Colonic mucosa (tissue), 4 donors: ENCODE measurements at regions not wholly inside any gene's neighbourhood (a gene's known extent, or its start where the extent isn't known, plus 50 kb on each side); places are given as distances from the start of the nearest gene placed in this dataset.
"Not testable (repeated sequence)": the region's sequence is repeated elsewhere in the genome, so short reads cannot be mapped to it uniquely, and the experiment has no call there.

ENCODE experiments used
- DNase-seq: peaks from one replicate; pipeline ENCODE4 v3.0.0-alpha.2; 2020
- H3K27ac ChIP-seq: fragments of 200-600 bp; one replicate; pipeline ENCODE4 v1.8.0; 2021
- H3K27me3 ChIP-seq: fragments of 200-600 bp; one replicate; pipeline ENCODE4 v1.8.0; 2021
- H3K36me3 ChIP-seq: fragments of 200-600 bp; one replicate; pipeline ENCODE4 v1.8.0; 2021
- H3K4me1 ChIP-seq: fragments of 200-600 bp; one replicate; pipeline ENCODE4 v1.8.0; 2021; ENCODE audit warnings: mild to moderate bottlenecking
- H3K4me3 ChIP-seq: fragments of 200-600 bp; one replicate; pipeline ENCODE4 v1.8.0; 2021
- H3K9ac ChIP-seq, 2 donors: one replicate each; pipeline ENCODE4 v1.7.0; 2013; ENCODE audit warnings: control low read depth in 2 of 2, low read depth in 2 of 2, low read length in 2 of 2
- H3K9me3 ChIP-seq: fragments of 200-600 bp; one replicate; pipeline ENCODE4 v1.8.0; 2021
- CTCF ChIP-seq: fragments of 200-600 bp; IDR thresholded peaks from one replicate; pipeline ENCODE4 v1.8.0; 2022; ENCODE audit warnings: antibody characterized with exemption, mild to moderate bottlenecking
- intact Hi-C: fragments of 100-400 bp; cut with DNase I; formaldehyde crosslinking; loops from one replicate; pipeline ENCODE4 v1.14.1; 2022
- donor health status: healthy.
- donor health status: DM: no; HTN: no; CAD: no.
- donor health status: DM: no; HTN: no; CAD: no.

- no peaks in the 10 kb centered on the region for H3K27me3 ChIP-seq
- no peaks in the 10 kb centered on the region for H3K36me3 ChIP-seq
- intact Hi-C loops: no loop called here
- no peak for DNase-seq
- no peaks in the 10 kb centered on the region for H3K9me3 ChIP-seq
- H3K27ac ChIP-seq: no peak overlapping the region
- H3K4me3 ChIP-seq: no peak overlapping the region
- TF ChIP-seq CTCF: no peak
- no peaks in the 10 kb centered on the region for H3K4me1 ChIP-seq
- H3K9ac ChIP-seq: no peak overlapping the region
These were observed 730.4 kb downstream of the METTL4 start for GRCh38 chr18:1840878-1841277.

- no peaks in the 10 kb centered on the region for H3K4me1 ChIP-seq
- DNase-seq: no peak
- no peaks in the 10 kb centered on the region for H3K36me3 ChIP-seq
- intact Hi-C loops: no loop called here
- H3K4me3 ChIP-seq: no peak overlapping the region
- no peak overlapping the region for H3K9ac ChIP-seq
- no peaks in the 10 kb centered on the region for H3K9me3 ChIP-seq
- H3K27ac ChIP-seq: no peak overlapping the region
- no peak for TF ChIP-seq CTCF
- no peaks in the 10 kb centered on the region for H3K27me3 ChIP-seq
These were observed 724.7 kb downstream of the METTL4 start for GRCh38 chr18:1846640-1847039.

- Histone ChIP-seq H3K27me3 (no peaks in the 10 kb centered on the region), H3K36me3 (no peaks in the 10 kb centered on the region), H3K27ac (no peak overlapping the region), H3K4me1 (no peaks in the 10 kb centered on the region), H3K9me3 (no peaks in the 10 kb centered on the region), H3K4me3 (no peak overlapping the region), H3K9ac (no peak overlapping the region)
- no peak for DNase-seq
- intact Hi-C loops: no loop called here
- no peak for TF ChIP-seq CTCF
These were observed 722.6 kb downstream of the METTL4 start for GRCh38 chr18:1848716-1849115.

GRCh38 chr18:1849386-1849785 is 721.9 kb downstream of the METTL4 start:
- intact Hi-C loops: no loop called here
- Histone ChIP-seq H3K9ac (no peak overlapping the region), H3K27ac (no peak overlapping the region), H3K4me3 (no peak overlapping the region), H3K36me3 (no peaks in the 10 kb centered on the region), H3K4me1 (no peaks in the 10 kb centered on the region), H3K9me3 (no peaks in the 10 kb centered on the region), H3K27me3 (no peaks in the 10 kb centered on the region)
- no peak for DNase-seq
- TF ChIP-seq CTCF: no peak

GRCh38 chr18:1857281-1857680 is 714.0 kb downstream of the METTL4 start:
- intact Hi-C loops, H3K27ac ChIP-seq, DNase-seq, H3K36me3 ChIP-seq, H3K27me3 ChIP-seq, H3K9me3 ChIP-seq, H3K9ac ChIP-seq, H3K4me1 ChIP-seq, H3K4me3 ChIP-seq: not testable (repeated sequence)

GRCh38 chr18:1861473-1861872 is 709.8 kb downstream of the METTL4 start:
- Histone ChIP-seq H3K36me3 (no peaks in the 10 kb centered on the region), H3K9me3 (no peaks in the 10 kb centered on the region), H3K27me3 (no peaks in the 10 kb centered on the region), H3K4me1 (no peaks in the 10 kb centered on the region), H3K9ac (no peak overlapping the region), H3K4me3 (no peak overlapping the region), H3K27ac (no peak overlapping the region)
- intact Hi-C loops: no loop called here
- DNase-seq: no peak
- TF ChIP-seq CTCF: no peak
